GM18499 (cell line): ENCODE measurements at regions not wholly inside any gene's neighbourhood (a gene's known extent, or its start where the extent isn't known, plus 50 kb on each side); places are given as distances from the start of the nearest gene placed in this dataset.
A peak's percentile ranks its signal among the peaks of the same experiment; 100 is the strongest.

ENCODE experiments used
- ATAC-seq: cut with Tn5 transposase; IDR thresholded peaks from one replicate; pipeline ENCODE4 v1.9.1; 2021; ENCODE audit warnings: moderate number of reproducible peaks; ENCODE audit not compliant: insufficient read depth, unreplicated experiment

- ATAC-seq: peak; percentile 83
Measured at GRCh38 chr6:51562198-51562597, 525.2 kb downstream of the PKHD1 start.
